AG09319 (cell line): ENCODE measurements at regions not wholly inside any gene's neighbourhood (a gene's known extent, or its start where the extent isn't known, plus 50 kb on each side); places are given as distances from the start of the nearest gene placed in this dataset.

Experiments used
- DNase-seq: peaks from one replicate; pipeline ENCODE4 v3.0.0-alpha.2; 2010; ENCODE audit warnings: low read depth; ENCODE audit errors: extremely low read depth
- TF ChIP-seq, protein P1 (sequence below): IDR thresholded peaks from 2 replicates; pipeline ENCODE4 v1.5.1; 2011; ENCODE audit warnings: low read depth, mild to moderate bottlenecking, inconsistent platforms, low read length, moderate library complexity

DNA sequence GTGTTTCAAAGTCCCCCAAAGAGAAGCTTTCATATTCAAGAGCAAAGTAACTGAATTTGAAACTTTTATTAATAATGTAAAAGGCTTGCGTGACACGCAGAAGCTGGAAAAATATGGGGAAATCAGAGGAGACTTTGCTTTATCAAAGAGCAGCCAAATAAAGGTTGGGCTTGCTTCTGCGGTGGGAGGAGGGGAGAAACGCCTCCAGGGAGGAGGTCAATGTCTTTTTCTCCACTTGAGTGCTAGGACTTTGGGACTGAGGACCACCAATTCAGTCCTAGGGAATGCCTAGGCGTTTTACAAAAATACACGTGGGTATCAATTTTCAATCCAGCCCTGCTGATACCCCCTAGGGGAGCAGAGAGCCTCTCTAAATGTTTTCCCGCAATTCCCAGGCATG is 60.9 kb upstream of the FZD10 start:
- TF ChIP-seq, protein P1, sequence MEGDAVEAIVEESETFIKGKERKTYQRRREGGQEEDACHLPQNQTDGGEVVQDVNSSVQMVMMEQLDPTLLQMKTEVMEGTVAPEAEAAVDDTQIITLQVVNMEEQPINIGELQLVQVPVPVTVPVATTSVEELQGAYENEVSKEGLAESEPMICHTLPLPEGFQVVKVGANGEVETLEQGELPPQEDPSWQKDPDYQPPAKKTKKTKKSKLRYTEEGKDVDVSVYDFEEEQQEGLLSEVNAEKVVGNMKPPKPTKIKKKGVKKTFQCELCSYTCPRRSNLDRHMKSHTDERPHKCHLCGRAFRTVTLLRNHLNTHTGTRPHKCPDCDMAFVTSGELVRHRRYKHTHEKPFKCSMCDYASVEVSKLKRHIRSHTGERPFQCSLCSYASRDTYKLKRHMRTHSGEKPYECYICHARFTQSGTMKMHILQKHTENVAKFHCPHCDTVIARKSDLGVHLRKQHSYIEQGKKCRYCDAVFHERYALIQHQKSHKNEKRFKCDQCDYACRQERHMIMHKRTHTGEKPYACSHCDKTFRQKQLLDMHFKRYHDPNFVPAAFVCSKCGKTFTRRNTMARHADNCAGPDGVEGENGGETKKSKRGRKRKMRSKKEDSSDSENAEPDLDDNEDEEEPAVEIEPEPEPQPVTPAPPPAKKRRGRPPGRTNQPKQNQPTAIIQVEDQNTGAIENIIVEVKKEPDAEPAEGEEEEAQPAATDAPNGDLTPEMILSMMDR: no peak
- DNase-seq: no peak

DNA sequence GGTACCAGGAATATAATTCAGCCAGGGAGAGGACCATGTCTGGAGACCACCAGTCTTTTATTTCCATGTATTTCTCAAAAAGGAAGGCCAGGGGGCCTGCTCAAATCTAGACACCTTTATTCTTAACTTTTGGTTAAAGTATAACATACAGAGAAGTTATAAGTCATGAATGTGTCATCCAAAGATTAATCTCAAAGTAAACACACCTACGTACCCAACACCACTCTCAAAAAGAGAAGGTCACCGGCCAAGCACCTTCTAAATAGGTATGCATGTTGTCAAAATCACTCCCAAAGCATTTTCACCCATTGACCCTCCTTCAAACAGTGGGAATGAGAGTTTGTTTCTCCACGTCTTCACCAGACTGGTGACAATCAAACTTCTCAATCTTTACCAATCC is 60.0 kb upstream of the FZD10 start:
- TF ChIP-seq, protein P1: no peak

DNA sequence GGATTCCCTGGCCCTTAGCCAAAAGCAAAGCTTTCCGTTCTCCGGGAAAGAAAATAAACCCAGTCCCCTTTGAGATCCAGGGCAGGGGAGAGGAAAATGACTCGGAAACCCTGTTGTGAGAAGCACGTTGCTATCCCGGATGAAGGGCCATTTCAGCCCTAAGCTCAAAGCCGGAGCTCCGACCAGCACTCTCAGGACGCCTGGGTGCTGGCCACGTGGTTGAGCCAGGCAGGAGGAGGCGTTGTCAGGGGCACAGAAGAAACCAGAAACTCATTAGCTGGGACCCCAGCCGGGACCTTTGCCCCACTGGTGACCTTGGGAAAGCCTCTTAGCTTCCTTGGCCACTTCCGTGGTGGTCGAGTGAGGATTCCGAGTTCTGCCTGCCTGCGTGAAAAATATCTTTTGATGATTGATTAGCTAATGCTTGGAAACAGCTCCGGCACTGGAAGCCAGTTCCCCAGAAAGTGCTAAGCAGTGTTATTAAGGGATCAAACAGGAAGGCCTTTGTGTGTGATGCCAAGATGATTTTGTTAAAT is 57.6 kb upstream of the FZD10 start:
- TF ChIP-seq, protein P1: no peak
- no peak for DNase-seq

More for the DNA sequence above, 60.0 kb upstream of the FZD10 start:
- DNase-seq: no peak

DNA sequence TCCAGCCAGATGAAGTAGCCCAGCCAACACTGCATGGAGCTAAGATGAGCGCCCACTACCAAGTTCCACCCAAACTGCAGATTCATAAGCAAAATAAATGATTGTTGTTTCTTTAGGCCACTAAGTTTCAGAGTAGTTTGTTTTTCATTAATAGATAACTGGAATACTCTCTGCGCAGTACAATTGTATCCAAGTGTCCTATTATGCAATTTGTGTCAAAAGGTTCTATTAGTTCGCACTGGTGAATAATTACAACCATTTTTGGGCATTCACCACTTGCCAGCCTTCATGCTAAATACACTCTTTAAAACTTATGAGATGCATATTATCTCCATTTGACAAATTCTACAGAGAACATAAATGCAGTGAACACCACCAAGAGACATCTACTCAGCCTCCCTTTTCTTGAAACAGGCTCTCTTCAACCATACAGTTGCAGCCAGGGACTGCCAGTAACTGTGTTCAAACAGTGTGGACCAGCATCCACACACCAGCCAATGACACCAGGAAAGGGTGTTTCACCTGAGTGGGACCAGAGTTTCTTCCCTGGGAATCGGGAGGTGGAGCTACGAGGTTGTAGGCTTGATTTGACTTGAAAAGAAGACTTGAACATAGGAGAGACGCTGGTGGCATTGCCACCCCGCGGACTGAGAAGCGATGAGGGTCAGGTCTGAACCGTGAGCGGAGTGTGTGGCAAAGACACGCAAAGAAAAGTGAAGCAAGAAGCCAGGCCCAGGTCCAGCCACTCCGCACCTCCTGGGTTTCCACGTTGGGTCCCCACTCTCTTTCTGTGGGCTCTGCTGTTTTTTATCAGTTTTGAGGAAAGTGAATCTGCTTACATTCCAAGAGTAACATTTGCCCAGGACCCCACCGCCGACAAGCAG is 53.0 kb upstream of the FZD10 start:
- DNase-seq: no peak
- TF ChIP-seq, protein P1: no peak

DNA sequence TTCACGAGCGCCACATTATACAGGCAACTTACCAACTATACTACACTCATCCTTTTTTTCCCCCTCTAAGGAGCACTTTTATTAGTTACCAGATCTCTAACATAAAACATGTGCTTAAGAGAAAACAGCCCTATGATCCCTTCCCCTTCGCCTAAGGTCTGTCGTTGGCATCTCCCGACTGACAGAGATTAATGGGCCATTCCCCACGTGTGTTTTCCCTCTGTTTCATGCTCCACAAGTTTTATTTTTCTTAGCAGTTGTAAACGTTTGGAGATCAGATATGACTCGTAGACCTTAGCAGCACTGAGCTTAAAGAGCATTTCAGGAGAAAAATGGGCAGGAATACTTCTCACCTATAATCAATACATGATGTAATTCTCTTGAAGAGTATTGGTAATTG is 51.4 kb upstream of the FZD10 start:
- TF ChIP-seq, protein P1: no peak
- no peak for DNase-seq

DNA sequence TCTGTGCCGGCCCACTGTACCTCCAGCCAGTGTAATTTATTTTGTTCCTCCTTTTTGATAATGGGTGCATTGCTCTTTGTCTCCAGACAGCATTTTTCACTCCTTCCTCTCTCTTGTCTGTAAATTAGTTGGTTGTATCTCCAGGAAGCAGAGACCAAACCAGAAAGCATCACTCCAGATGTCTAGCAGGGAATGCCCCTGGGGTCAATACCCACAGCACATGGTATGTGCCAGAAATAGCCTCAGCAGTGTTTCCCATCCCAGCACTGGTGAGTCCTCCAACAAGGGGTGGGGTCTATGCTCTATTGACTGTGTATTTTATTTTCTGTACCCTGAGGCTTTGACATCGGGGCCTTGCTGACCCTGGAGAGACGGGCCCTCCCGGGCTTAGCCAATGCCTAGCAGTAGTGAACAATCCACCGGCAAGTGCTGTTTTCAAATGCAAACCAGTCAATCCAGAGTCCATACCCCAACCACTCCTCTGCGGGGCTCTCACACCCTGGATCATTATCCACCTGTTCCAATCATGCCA is 50.2 kb upstream of the FZD10 start:
- TF ChIP-seq, protein P1: no peak

More for the DNA sequence above, 50.2 kb upstream of the FZD10 start:
- no peak for DNase-seq
